Activated T-helper 1 cell treated with anti-CD3 and anti-CD28 coated beads, Interleukin-12 subunit alpha, Interleukin-12 subunit beta, Interleukin-2, Interleukin-4 antibody, amounts not matched to agents 30 ng/mL and 10 ng/mL and 1 ng/mL, durations not matched to agents 14 hours and 24 hours and 36 hours (primary cell): ENCODE measurements at regions not wholly inside any gene's neighbourhood (a gene's known extent, or its start where the extent isn't known, plus 50 kb on each side); places are given as distances from the start of the nearest gene placed in this dataset.

ENCODE experiments used
- DNase-seq: peaks from one replicate; pipeline ENCODE4 v3.0.0; 2021; ENCODE audit warnings: low spot score
- H3K27ac Mint-ChIP-seq: one replicate; pipeline ENCODE4 v1.8.0; 2021; ENCODE audit warnings: mild to moderate bottlenecking, mixed read lengths
- H3K27me3 Mint-ChIP-seq: one replicate; pipeline ENCODE4 v1.8.0; 2022; ENCODE audit warnings: mild to moderate bottlenecking, moderate library complexity, mixed read lengths; ENCODE audit not compliant: insufficient read depth
- H3K36me3 Mint-ChIP-seq: one replicate; pipeline ENCODE4 v1.8.0; 2021; ENCODE audit warnings: low read depth, mixed read lengths
- H3K4me1 Mint-ChIP-seq: one replicate; pipeline ENCODE4 v1.8.0; 2021; ENCODE audit warnings: low read depth, mixed read lengths
- H3K4me3 Mint-ChIP-seq: one replicate; pipeline ENCODE4 v1.8.0; 2021; ENCODE audit warnings: mild to moderate bottlenecking, moderate library complexity, mixed read lengths
- H3K9me3 Mint-ChIP-seq: one replicate; pipeline ENCODE4 v1.8.0; 2021; ENCODE audit warnings: mixed read lengths
- intact Hi-C: fragments of 100-400 bp; cut with micrococcal nuclease; formaldehyde crosslinking; loops from one replicate; pipeline ENCODE4 v1.15.1; 2024

DNA sequence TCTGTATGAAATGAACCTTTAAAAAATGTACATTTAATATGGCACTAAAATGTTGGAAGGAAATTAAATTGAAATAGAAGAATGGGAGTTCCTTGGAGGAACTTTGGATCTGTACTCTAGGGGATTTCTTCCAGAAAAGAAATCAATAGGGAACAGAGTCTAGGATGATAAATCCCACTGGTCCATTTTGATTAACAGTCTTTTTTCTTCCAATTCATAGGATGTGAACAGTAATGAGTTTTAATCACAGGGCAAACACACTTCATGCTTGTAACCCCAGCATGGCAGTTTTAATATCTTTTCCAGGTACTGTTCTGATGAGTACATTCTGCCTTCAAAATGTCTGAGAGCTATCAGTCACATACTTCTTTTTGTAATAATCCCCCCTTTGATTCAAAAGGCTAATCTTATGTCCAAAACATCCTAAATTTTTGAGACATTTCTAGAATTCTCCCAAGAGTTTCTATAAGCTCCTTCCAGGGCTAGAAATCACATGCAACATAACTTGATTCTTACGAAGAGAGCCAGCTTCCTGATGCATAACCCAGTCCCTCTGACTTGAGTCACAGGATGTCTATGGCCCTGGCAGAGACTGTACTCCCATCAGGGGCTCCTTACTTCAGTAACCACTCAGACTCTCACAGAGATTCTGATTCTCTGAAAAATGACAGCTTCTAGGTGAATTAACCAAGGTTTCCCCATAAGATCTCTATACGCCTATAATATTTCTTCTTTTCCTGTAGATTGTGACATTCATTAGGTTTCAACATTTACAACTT, 112.9 kb downstream of the SLC36A4 start:
- no peak for DNase-seq
- Mint-ChIP-seq H3K27me3 (peaks cover 10% of the 10 kb centered on the region), H3K4me1 (no peaks in the 10 kb centered on the region), H3K4me3 (no peak overlapping the region), H3K9me3 (no peaks in the 10 kb centered on the region), H3K36me3 (no peaks in the 10 kb centered on the region), H3K27ac (no peak overlapping the region)
- intact Hi-C loops: no loop called here

DNA sequence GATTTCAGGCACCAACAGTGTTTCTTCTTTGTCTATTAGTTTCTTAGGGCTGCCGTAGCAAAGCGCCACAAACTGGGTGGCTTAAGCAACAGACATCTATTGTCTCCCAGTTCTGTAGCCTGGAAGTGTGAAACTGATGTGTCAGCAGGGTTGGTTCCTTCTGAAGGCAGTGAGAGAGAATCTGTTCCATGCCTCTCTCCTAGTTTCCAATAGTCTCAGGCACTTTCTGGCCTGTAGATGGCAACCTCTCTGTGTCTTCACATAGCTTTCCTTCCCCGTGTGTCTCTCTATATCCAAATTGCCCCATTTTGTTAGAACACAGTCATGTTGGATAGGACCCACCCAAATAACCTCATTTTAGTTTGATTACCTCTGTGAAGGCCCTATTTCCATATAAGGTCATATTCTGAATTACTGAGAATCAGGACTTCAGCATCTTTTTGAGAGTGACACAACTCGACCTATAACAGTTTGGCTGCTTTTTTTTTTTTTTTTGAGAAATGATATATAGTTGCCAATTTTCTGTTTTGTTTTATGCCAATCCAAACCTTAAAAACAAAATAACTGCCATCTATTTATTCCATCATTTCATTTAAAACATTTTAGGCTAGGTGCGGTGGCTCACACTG, 108.2 kb downstream of the SLC36A4 start:
- Mint-ChIP-seq H3K9me3 (no peaks in the 10 kb centered on the region), H3K4me1 (no peaks in the 10 kb centered on the region), H3K27ac (no peak overlapping the region), H3K4me3 (no peak overlapping the region), H3K27me3 (peaks cover 20% of the 10 kb centered on the region), H3K36me3 (no peaks in the 10 kb centered on the region)
- no peak for DNase-seq
- intact Hi-C loops: loop anchor here (1.0 kb wide), 1 partner anchor 136 kb away; no protein-coding TSS in a partner anchor
